Esophagus squamous epithelium (tissue), 4 donors: ENCODE measurements at regions not wholly inside any gene's neighbourhood (a gene's known extent, or its start where the extent isn't known, plus 50 kb on each side); places are given as distances from the start of the nearest gene placed in this dataset.

Experiments used
- CTCF ChIP-seq, 6 experiments: fragments of 450-650 bp in 4 of 6; fragments of 200-600 bp in 2 of 6; sonication (generic) in 2 of 6; IDR thresholded peaks; one replicate each; pipeline ENCODE4 v1.5.1; 2016 to 2019; ENCODE audit warnings: antibody characterized with exemption in 6 of 6, mild to moderate bottlenecking in 4 of 6, moderate library complexity in 4 of 6
- POLR2A ChIP-seq, 4 donors: fragments of 450-650 bp; IDR thresholded peaks; one replicate each; pipeline ENCODE4 v1.6.1; 2017; ENCODE audit warnings: antibody characterized with exemption in 4 of 4, mild to moderate bottlenecking in 4 of 4, moderate library complexity in 3 of 4

GRCh38 chr2:234665304-234665703, 168.4 kb upstream of the ARL4C start:
- TF ChIP-seq CTCF (IDR thresholded peaks at IDR 0.05) (no peak), POLR2A (IDR thresholded peaks at IDR 0.05) (no peak)
